HEK293T (cell line): ENCODE measurements at regions not wholly inside any gene's neighbourhood (a gene's known extent, or its start where the extent isn't known, plus 50 kb on each side); places are given as distances from the start of the nearest gene placed in this dataset.

Source experiments
- CTBP1 ChIP-seq: fragments of 450-650 bp; IDR thresholded peaks from 2 replicates; pipeline ENCODE4 v1.6.1; 2016; ENCODE audit warnings: borderline replicate concordance
- ELF4 ChIP-seq: fragments of 450-650 bp; IDR thresholded peaks from 2 replicates; pipeline ENCODE4 v1.6.1; 2017; ENCODE audit warnings: antibody characterized with exemption
- FOXA1 ChIP-seq: fragments of 450-650 bp; IDR thresholded peaks from 2 replicates; pipeline ENCODE4 v1.6.1; 2016; ENCODE audit warnings: mild to moderate bottlenecking
- FOXK2 ChIP-seq: fragments of 450-650 bp; IDR thresholded peaks from 2 replicates; pipeline ENCODE4 v1.6.1; 2016; ENCODE audit warnings: mild to moderate bottlenecking
- FOXM1 ChIP-seq: fragments of 450-650 bp; IDR thresholded peaks from 2 replicates; pipeline ENCODE4 v1.6.1; 2017; ENCODE audit warnings: mild to moderate bottlenecking, borderline replicate concordance
- L3MBTL2 ChIP-seq: fragments of 450-650 bp; conservative IDR thresholded peaks from 2 replicates; pipeline ENCODE4 v1.6.1; 2016; ENCODE audit warnings: mild to moderate bottlenecking
- LEF1 ChIP-seq: fragments of 450-650 bp; IDR thresholded peaks from 2 replicates; pipeline ENCODE4 v1.6.1; 2017; ENCODE audit warnings: mild to moderate bottlenecking, borderline replicate concordance
- NFRKB ChIP-seq: fragments of 450-650 bp; IDR thresholded peaks from 2 replicates; pipeline ENCODE4 v1.6.1; 2016; ENCODE audit warnings: mild to moderate bottlenecking, moderate library complexity
- SP1 ChIP-seq: fragments of 450-650 bp; IDR thresholded peaks from 2 replicates; pipeline ENCODE4 v1.6.1; 2017
- TARDBP ChIP-seq: fragments of 450-650 bp; IDR thresholded peaks from 2 replicates; pipeline ENCODE4 v1.6.1; 2016

- TF ChIP-seq L3MBTL2 (no peak), LEF1 (no peak), NFRKB (no peak), SP1 (no peak), ELF4 (no peak), TARDBP (no peak), FOXM1 (no peak), CTBP1 (no peak), FOXK2 (no peak), FOXA1 (no peak)
Measured at GRCh38 chr2:172279813-172280212, 147.6 kb upstream of the ITGA6 start.
